PC-9 (cell line): ENCODE measurements at regions not wholly inside any gene's neighbourhood (a gene's known extent, or its start where the extent isn't known, plus 50 kb on each side); places are given as distances from the start of the nearest gene placed in this dataset.

Source experiments
- BruUV-seq: library from RNA; stranded (reverse); fragments of 400-500 nt; replicated peaks from 2 replicates; lab custom pipeline; 2021; lab: Mats Ljungman, UMichigan
- CTCF ChIA-PET: fragments of 300-600 bp; sonication (Branson Sonifier 250); formaldehyde crosslinking; loops from one replicate; lab custom pipeline; 2022; ENCODE audit warnings: antibody characterized with exemption; lab: Charles Lee
- POLR2A ChIA-PET: fragments of 300-600 bp; sonication (Branson Sonifier 250); formaldehyde crosslinking; loops from one replicate; lab custom pipeline; 2022; ENCODE audit warnings: antibody characterized with exemption; ENCODE audit not compliant: unreplicated experiment; lab: Charles Lee
- DNase-seq, 2 experiments: peaks; one replicate each; pipeline versions ENCODE4 v3.0.0 to v3.0.0-alpha.2; 2015 to 2022; ENCODE audit warnings: mixed read lengths in 1 of 2
- H2AFZ ChIP-seq: fragments of 200-600 bp; sonication (generic); 2 replicates; pipeline ENCODE4 v1.8.1; 2017; ENCODE audit warnings: antibody characterized with exemption
- H3F3A ChIP-seq: fragments of 200-600 bp; sonication (generic); 2 replicates; pipeline ENCODE4 v1.8.1; 2017; ENCODE audit warnings: antibody characterized with exemption, mild to moderate bottlenecking, low read depth; ENCODE audit not compliant: insufficient read depth
- H3K27ac ChIP-seq: fragments of 200-600 bp; sonication (generic); 2 replicates; pipeline ENCODE4 v1.6.1; 2016; ENCODE audit warnings: mixed run types
- H3K27me3 ChIP-seq: fragments of 200-600 bp; sonication (generic); 2 replicates; pipeline ENCODE4 v1.6.1; 2016; ENCODE audit warnings: low read depth, mixed run types; ENCODE audit not compliant: insufficient read depth
- H3K36me3 ChIP-seq: fragments of 200-600 bp; sonication (generic); 2 replicates; pipeline ENCODE4 v1.6.1; 2016; ENCODE audit warnings: low read depth, mixed run types
- H3K4me1 ChIP-seq: fragments of 200-600 bp; sonication (generic); replicated peaks from 2 replicates; pipeline ENCODE4 v1.6.1; 2016; ENCODE audit warnings: mixed run types; ENCODE audit not compliant: insufficient read depth
- H3K4me2 ChIP-seq: fragments of 200-600 bp; sonication (generic); 2 replicates; pipeline ENCODE4 v1.6.1; 2017; ENCODE audit warnings: mixed run types
- H3K4me3 ChIP-seq: fragments of 200-600 bp; sonication (generic); 2 replicates; pipeline ENCODE4 v1.6.1; 2016; ENCODE audit warnings: mixed run types
- H3K79me2 ChIP-seq: fragments of 200-600 bp; sonication (generic); 2 replicates; pipeline ENCODE4 v1.6.1; 2017; ENCODE audit warnings: low read depth, mixed run types
- H3K9me2 ChIP-seq: fragments of 200-600 bp; sonication (generic); 2 replicates; pipeline ENCODE4 v1.8.1; 2017; ENCODE audit warnings: mild to moderate bottlenecking; ENCODE audit not compliant: insufficient read depth
- H3K9me3 ChIP-seq: fragments of 200-600 bp; sonication (generic); 2 replicates; pipeline ENCODE4 v1.8.1; 2016; ENCODE audit warnings: low read depth; ENCODE audit not compliant: insufficient read depth
- H4K20me1 ChIP-seq: fragments of 200-600 bp; sonication (generic); 2 replicates; pipeline ENCODE4 v1.8.1; 2017; ENCODE audit not compliant: insufficient read depth
- EZH2 ChIP-seq: fragments of 200-600 bp; sonication (generic); IDR thresholded peaks from 2 replicates; pipeline ENCODE4 v1.8.0; 2017; ENCODE audit warnings: antibody characterized with exemption, low read depth
- intact Hi-C: fragments of 100-400 bp; cut with micrococcal nuclease; formaldehyde crosslinking; loops from one replicate; pipeline ENCODE4 v1.10.0; 2022; ENCODE audit not compliant: unreplicated experiment
- TF ChIP-seq, protein P1 (sequence below): fragments of 200-600 bp; sonication (generic); conservative IDR thresholded peaks from 2 replicates; pipeline ENCODE4 v1.6.1; 2017; ENCODE audit warnings: mixed run types, antibody characterized with exemption, mild to moderate bottlenecking, moderate library complexity

DNA sequence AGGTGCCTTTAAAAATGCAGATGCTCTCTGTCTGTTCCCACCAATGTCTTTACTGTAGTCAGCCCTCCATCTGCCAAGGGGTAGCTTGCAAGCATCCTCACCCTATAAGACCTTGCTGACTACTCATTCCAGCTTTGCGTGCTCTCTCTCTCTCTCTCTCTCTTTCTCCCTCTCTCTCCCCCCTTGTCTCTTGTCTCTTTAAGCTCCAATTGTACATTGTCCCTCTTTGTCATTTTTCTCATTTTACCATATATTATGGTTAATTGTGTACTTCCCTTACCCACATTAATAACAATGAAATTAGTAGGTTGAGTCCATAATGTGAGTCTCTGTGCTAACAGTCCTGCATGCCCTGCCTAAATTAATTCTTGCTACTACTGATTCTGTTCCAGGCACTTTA lies 350.2 kb upstream of the CDH4 start:
- H3K27ac ChIP-seq = no peak overlapping the region
- H3K4me1 ChIP-seq = no peaks in the 10 kb centered on the region
- DNase-seq = no peak
- BruUV-seq = no TSS peak
- TF ChIP-seq, protein P1, sequence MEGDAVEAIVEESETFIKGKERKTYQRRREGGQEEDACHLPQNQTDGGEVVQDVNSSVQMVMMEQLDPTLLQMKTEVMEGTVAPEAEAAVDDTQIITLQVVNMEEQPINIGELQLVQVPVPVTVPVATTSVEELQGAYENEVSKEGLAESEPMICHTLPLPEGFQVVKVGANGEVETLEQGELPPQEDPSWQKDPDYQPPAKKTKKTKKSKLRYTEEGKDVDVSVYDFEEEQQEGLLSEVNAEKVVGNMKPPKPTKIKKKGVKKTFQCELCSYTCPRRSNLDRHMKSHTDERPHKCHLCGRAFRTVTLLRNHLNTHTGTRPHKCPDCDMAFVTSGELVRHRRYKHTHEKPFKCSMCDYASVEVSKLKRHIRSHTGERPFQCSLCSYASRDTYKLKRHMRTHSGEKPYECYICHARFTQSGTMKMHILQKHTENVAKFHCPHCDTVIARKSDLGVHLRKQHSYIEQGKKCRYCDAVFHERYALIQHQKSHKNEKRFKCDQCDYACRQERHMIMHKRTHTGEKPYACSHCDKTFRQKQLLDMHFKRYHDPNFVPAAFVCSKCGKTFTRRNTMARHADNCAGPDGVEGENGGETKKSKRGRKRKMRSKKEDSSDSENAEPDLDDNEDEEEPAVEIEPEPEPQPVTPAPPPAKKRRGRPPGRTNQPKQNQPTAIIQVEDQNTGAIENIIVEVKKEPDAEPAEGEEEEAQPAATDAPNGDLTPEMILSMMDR = no peak
- TF ChIP-seq EZH2 = no peak
- H3K36me3 ChIP-seq = no peaks in the 10 kb centered on the region
- no peak overlapping the region for H3K4me3 ChIP-seq
- H4K20me1 ChIP-seq = no peaks in the 10 kb centered on the region
- intact Hi-C loops = no loop called here
- CTCF ChIA-PET = no interaction called here
- no peaks in the 10 kb centered on the region for H3K9me3 ChIP-seq
- no peaks in the 10 kb centered on the region for H3K79me2 ChIP-seq
- POLR2A ChIA-PET = no interaction called here
- no peaks in the 10 kb centered on the region for H3K9me2 ChIP-seq
- H3K4me2 ChIP-seq = no peak overlapping the region
- no peak overlapping the region for H2AFZ ChIP-seq
- H3K27me3 ChIP-seq = peaks cover 15% of the 10 kb centered on the region; the same call in 1 of the 2 replicates
- no peaks in the 10 kb centered on the region for H3F3A ChIP-seq

DNA sequence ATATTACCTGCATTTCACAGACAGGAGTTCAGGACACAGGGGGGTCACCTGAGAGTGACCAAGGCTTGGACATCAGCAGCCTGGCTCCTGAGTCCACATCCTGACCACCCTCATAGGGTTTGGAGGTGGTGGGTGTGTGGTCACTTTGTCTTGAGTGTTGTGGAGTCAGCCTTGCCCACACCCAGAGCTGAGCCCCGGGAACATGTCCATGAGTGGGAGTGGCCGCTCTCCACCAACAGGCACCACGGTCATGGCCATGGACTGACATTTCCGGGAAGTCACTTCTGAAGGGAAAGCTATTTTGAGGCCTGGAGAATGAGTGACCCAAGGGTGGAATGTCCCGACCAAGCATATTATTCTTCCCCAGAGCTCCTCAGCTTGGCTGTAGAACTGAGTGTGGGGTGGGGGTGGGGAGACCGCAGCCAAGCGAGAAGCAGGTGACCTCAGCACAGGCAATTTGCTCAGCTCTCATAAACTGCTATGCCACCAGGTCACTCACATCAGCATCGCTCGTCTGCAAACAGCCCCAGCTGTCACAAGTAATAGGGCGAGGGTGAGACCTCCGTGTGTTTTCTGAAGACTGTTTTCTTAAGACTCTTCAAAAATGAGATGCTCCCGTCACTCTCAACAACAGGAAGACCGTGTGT lies 348.6 kb upstream of the CDH4 start:
- ChIA-PET CTCF (no interaction called here), POLR2A (no interaction called here)
- H3K27ac ChIP-seq = no peak overlapping the region
- no TSS peak for BruUV-seq
- H3K79me2 ChIP-seq = no peaks in the 10 kb centered on the region
- intact Hi-C loops = no loop called here
- H3K4me1 ChIP-seq = no peaks in the 10 kb centered on the region
- no peak for DNase-seq
- no peaks in the 10 kb centered on the region for H3K36me3 ChIP-seq
- TF ChIP-seq, protein P1 = no peak
- no peak for TF ChIP-seq EZH2
- no peaks in the 10 kb centered on the region for H4K20me1 ChIP-seq
- no peaks in the 10 kb centered on the region for H3F3A ChIP-seq
- H2AFZ ChIP-seq = no peak overlapping the region
- H3K4me3 ChIP-seq = no peak overlapping the region
- no peaks in the 10 kb centered on the region for H3K9me3 ChIP-seq
- H3K27me3 ChIP-seq = peaks cover 15% of the 10 kb centered on the region; the same call in 1 of the 2 replicates
- no peaks in the 10 kb centered on the region for H3K9me2 ChIP-seq
- H3K4me2 ChIP-seq = no peak overlapping the region

GRCh38 chr20:60904730-60905129 lies 347.3 kb upstream of the CDH4 start:
- CTCF ChIA-PET = no interaction called here
- Histone ChIP-seq H3K36me3 (no peaks in the 10 kb centered on the region), H4K20me1 (no peaks in the 10 kb centered on the region), H3K4me3 (no peak overlapping the region), H3K9me2 (no peaks in the 10 kb centered on the region), H2AFZ (no peak overlapping the region), H3K4me1 (no peaks in the 10 kb centered on the region), H3K4me2 (no peak overlapping the region), H3K27me3 (peaks cover 15% of the 10 kb centered on the region; the same call in 1 of the 2 replicates), H3K27ac (no peak overlapping the region), H3K79me2 (no peaks in the 10 kb centered on the region), H3F3A (no peaks in the 10 kb centered on the region), H3K9me3 (no peaks in the 10 kb centered on the region)
- TF ChIP-seq EZH2 = no peak
- TF ChIP-seq, protein P1 = no peak
- intact Hi-C loops = no loop called here
- POLR2A ChIA-PET = no interaction called here
- no TSS peak for BruUV-seq
- no peak for DNase-seq
